Muscle layer of duodenum (tissue), 2 donors: ENCODE measurements at regions not wholly inside any gene's neighbourhood (a gene's known extent, or its start where the extent isn't known, plus 50 kb on each side); places are given as distances from the start of the nearest gene placed in this dataset.

Source experiments
- H3K27ac ChIP-seq: one replicate; pipeline ENCODE4 v1.7.0; 2013; ENCODE audit warnings: mild to moderate bottlenecking, low read length
- H3K27me3 ChIP-seq: one replicate; pipeline ENCODE4 v1.7.0; 2013; ENCODE audit warnings: low read depth, mild to moderate bottlenecking, control low read depth, low read length
- H3K36me3 ChIP-seq, 2 donors: one replicate each; pipeline ENCODE4 v1.7.0; 2013; ENCODE audit warnings: low read length in 2 of 2, control low read depth in 1 of 2, mild to moderate bottlenecking in 1 of 2; ENCODE audit not compliant: insufficient read depth in 2 of 2, control insufficient read depth in 1 of 2
- H3K4me1 ChIP-seq, 2 donors: one replicate each; pipeline ENCODE4 v1.7.0; 2013; ENCODE audit warnings: low read length in 2 of 2, mild to moderate bottlenecking in 2 of 2, control low read depth in 1 of 2, moderate library complexity in 1 of 2; ENCODE audit not compliant: insufficient read depth in 2 of 2, control insufficient read depth in 1 of 2
- H3K4me3 ChIP-seq, 2 donors: one replicate each; pipeline ENCODE4 v1.7.0; 2013; ENCODE audit warnings: low read length in 2 of 2, low read depth in 1 of 2, mild to moderate bottlenecking in 1 of 2
- H3K9me3 ChIP-seq, 2 donors: one replicate each; pipeline ENCODE4 v1.7.0; 2013; ENCODE audit warnings: low read length in 2 of 2, control low read depth in 1 of 2, mild to moderate bottlenecking in 1 of 2; ENCODE audit not compliant: control insufficient read depth in 1 of 2
- donor health status: healthy.

DNA sequence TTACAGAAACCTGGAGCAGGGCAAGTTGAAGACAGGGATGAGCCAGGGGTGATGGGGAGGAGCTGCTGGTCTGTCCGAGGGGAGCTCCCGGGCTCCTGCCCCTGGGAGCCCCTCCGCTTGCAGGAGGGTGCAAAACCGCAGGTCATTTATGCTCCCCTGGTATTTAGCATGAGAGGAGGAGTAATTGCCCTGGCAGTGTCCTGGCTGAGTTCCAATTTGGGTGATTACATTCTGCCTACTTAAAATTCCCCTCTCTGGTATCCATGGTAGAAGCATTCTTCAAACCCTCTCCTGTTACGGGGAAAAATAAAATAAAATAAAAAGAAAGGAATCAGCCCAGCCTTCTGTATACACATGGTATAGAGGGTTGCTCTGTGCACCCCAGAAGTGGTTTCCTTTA is 61.7 kb upstream of the VRK1 start:
- Histone ChIP-seq H3K4me3 (no peak overlapping the region), H3K4me1 (peaks cover 0 to 7% of the 10 kb centered on the region in 2 donors), H3K36me3 (no peaks in the 10 kb centered on the region), H3K27ac (no peak overlapping the region), H3K9me3 (no peaks in the 10 kb centered on the region), H3K27me3 (peaks cover 14% of the 10 kb centered on the region)

DNA sequence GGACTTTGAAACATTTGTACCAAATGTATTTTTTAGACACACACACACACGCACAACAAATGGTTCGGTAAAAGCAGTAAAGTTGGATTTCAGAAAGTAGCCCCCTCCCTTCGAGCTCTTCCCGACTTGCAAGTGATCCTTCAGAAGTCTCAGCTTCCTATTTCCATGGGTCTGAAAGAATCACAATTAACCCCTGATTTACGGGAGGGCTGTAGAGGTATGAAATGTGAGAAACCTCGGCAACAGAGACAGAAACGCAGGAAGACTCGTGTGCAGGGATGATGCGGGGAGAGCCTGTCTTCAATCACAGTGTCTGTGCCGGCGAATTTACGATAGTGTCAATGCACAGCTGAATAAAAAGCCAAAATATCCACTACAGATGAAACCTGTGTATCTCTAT is 60.7 kb upstream of the VRK1 start:
- no peak overlapping the region for H3K27ac ChIP-seq
- H3K4me1 ChIP-seq: peaks cover 0 to 13% of the 10 kb centered on the region in 2 donors
- no peaks in the 10 kb centered on the region for H3K9me3 ChIP-seq
- no peak overlapping the region for H3K4me3 ChIP-seq
- no peaks in the 10 kb centered on the region for H3K36me3 ChIP-seq
- H3K27me3 ChIP-seq: peaks cover 20% of the 10 kb centered on the region

DNA sequence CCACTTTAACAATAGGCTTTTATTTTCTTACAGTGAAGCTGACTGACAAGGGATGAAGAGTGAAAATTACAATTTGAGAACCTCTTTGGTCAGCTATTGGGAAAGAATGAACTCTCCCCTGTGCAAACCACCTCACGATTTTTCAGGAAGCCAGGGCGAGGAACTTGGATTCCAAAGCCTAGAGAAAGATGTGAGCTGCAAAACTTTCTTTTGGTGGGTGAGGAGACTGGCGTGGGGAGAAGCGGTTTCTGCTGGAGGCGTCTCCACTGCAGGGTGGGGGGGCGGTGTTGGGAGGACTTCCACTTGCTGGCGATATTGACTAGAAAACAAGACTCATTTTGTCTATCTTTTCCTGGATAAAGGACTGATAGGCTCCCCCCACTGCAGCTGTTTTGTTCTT is 59.3 kb upstream of the VRK1 start:
- no peaks in the 10 kb centered on the region for H3K9me3 ChIP-seq
- H3K27ac ChIP-seq: no peak overlapping the region
- no peaks in the 10 kb centered on the region for H3K36me3 ChIP-seq
- H3K4me3 ChIP-seq: no peak overlapping the region
- H3K27me3 ChIP-seq: peaks cover 25% of the 10 kb centered on the region
- peaks cover 0 to 16% of the 10 kb centered on the region in 2 donors for H3K4me1 ChIP-seq

DNA sequence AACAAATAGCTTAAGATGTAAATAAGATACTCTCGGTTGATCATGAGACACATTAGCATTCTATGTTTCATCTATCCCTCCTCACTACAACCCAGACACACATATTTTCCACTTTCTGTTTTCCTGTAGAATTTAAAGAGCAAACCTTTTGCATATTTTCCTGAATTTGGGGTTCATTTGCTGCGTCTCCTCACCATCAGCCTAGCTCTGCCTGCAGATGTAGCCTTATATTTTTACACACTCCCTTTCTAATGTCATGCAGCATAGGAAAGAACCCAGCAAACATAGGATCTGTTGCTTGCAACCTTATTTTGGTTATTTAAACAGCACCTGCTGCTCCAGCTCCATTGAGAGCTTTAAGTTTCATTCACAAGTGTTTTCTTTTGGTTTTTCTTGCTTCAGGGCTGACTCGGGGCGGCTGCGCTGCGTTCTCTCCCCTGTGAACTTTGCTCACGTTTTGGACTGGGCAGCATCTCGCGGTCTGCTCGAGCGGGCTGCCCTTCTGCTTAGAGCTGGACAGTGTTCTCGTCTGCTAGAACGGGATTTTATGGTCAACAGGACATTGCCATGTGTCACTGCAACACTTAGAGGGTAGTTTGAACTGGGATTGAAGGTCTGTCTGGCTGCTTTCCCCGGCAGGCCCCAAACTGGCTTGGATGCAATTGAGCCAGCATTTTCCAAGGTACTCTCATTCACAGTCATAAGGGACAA is 57.8 kb upstream of the VRK1 start:
- H3K4me3 ChIP-seq: no peak overlapping the region
- H3K27ac ChIP-seq: no peak overlapping the region
- H3K9me3 ChIP-seq: no peaks in the 10 kb centered on the region
- H3K4me1 ChIP-seq: peaks cover 0 to 16% of the 10 kb centered on the region in 2 donors
- H3K36me3 ChIP-seq: no peaks in the 10 kb centered on the region
- peaks cover 30% of the 10 kb centered on the region for H3K27me3 ChIP-seq

DNA sequence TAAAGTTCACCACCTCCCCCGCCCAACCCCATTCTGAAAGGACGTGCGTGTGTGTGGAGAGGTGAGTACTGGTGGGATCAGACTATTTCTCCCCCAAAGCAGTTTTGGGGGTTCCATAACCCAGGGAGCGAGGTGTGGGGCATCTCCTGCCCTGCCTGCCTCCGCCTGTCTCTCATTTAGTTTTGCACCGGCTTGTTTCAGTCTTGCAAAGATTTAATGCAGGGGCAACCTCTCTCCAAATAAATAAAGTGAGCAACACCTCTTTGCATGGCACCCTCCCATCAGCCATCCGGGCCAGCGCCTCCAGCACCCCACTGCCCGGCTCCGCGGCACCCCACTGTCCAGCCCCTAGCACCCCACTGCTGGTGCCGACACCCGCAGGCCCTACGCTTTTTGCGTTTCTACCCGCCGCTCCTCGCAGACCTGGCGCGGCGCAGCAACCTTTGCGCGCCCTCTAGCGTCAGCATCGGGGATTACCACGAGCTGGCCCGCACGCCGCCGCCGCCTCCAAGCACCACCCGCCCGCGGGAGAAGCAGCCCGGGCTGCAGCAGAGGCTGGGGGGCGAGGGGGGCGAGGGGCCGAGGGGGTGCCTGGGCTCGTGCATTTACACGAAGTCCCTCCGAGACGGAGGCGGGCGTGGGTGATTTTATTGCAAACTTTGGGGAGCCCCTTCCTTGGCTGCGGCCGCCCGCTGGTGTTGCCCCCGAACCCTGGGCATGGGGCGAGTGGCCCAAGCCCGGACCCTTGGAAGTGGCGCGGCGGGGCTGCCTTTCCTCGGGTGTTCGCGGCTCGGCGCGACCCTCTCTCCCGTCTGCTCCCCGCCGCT is 55.8 kb upstream of the VRK1 start:
- no peak overlapping the region for H3K27ac ChIP-seq
- peaks cover 0 to 8% of the 10 kb centered on the region in 2 donors for H3K4me1 ChIP-seq
- H3K36me3 ChIP-seq: no peaks in the 10 kb centered on the region
- no peaks in the 10 kb centered on the region for H3K9me3 ChIP-seq
- peaks cover 30% of the 10 kb centered on the region for H3K27me3 ChIP-seq
- peak overlapping the region; percentile 5 to 57 for H3K4me3 ChIP-seq

DNA sequence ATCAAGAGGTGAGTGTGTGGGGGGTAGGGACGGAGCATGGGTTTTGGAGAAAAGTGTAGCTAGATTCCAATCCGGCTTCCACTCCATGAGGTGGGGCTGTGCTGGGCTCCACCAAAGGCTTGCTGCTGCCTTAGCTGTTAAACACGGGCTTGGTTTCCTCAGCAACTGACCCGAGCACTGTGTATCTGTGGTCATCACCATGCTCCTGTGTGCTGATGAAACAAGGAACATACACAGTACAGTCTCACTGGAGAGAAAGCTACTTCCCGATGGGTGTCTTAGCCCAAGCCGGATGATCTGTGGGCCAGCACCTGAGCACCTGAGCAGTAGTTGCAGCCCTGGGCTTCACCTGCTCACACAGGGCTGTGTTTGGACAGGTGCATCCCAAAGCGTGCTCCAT is 52.9 kb upstream of the VRK1 start:
- Histone ChIP-seq H3K4me1 (peaks cover 0 to 8% of the 10 kb centered on the region in 2 donors), H3K27me3 (peaks cover 24% of the 10 kb centered on the region), H3K9me3 (no peaks in the 10 kb centered on the region), H3K36me3 (no peaks in the 10 kb centered on the region), H3K27ac (no peak overlapping the region), H3K4me3 (no peak overlapping the region)

DNA sequence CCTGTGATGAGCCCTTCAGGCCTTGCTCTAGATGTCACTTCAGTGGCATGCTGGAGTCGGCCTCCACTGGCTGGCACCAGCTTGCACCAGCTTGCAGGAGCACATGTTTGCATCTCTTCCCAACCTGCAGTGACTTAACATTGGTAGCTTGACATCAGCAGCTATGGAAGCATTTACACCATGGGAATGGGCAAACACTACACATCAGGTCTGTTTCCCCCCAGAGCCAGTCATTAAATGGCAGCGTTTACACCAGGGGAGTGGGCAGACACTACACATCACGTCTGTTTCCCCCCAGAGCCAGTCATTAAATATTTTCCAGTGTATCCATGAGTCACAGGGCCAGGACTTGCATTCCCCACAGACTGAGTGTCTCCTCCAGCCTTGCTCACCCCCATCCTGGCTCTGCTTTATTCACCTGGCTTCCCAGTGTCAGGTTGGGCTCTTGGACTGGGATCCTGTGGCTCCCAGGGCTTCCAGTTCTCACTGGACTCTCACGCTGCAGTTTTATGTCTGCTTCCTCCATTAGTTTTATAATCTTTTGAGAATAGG is 51.6 kb upstream of the VRK1 start:
- Histone ChIP-seq H3K4me3 (no peak overlapping the region), H3K36me3 (no peaks in the 10 kb centered on the region), H3K9me3 (no peaks in the 10 kb centered on the region), H3K27ac (no peak overlapping the region), H3K4me1 (peaks cover 0 to 8% of the 10 kb centered on the region in 2 donors), H3K27me3 (peaks cover 16% of the 10 kb centered on the region)

DNA sequence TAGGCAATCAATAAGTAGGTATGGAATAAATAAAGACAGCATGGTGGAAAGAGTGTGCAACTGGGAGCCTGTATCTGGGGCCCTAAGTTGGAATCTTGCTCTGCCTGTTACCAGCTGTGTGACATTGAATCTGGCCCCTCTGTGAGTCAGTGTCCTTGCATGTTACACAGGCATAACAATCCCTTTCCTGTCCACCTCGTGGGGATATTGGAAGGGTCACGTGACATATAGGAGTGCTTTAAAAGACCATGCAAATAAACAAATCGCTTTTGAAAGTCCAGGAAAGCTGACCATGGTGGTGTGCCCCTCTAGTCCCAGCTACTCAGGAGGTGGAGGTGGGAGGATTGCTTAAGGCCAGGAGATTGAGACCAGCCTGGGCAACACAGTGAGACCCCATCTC is 51.1 kb upstream of the VRK1 start:
- H3K27me3 ChIP-seq: peaks cover 10% of the 10 kb centered on the region
- H3K27ac ChIP-seq: no peak overlapping the region
- H3K4me3 ChIP-seq: no peak overlapping the region
- H3K36me3 ChIP-seq: no peaks in the 10 kb centered on the region
- peaks cover 0 to 6% of the 10 kb centered on the region in 2 donors for H3K4me1 ChIP-seq
- no peaks in the 10 kb centered on the region for H3K9me3 ChIP-seq

DNA sequence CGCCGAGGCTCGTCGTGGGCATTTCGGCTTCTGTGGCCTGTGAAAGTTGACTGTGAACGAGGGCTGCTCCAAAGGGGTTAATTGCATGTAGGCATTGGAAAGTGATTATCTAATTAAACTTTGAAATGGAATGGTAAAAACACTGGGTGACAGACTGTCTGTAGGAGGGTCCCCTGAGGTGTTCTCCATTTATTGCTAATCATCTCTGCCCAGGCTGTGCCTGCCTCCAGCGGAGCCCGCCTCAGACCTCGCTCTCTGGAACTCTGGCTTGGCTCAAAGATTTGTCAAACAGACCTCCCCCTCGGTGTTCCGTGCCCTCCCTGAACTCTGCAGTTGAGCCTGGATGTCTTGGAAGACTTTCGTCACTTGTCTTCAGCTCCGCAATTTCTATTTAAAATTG is 50.2 kb upstream of the VRK1 start:
- Histone ChIP-seq H3K27ac (no peak overlapping the region), H3K4me3 (no peak overlapping the region), H3K9me3 (no peaks in the 10 kb centered on the region), H3K27me3 (peaks cover 7% of the 10 kb centered on the region), H3K36me3 (no peaks in the 10 kb centered on the region), H3K4me1 (no peaks in the 10 kb centered on the region)
